Esophagus squamous epithelium (tissue), 4 donors: ENCODE measurements at regions not wholly inside any gene's neighbourhood (a gene's known extent, or its start where the extent isn't known, plus 50 kb on each side); places are given as distances from the start of the nearest gene placed in this dataset.
A peak's percentile ranks its signal among the peaks of the same experiment; 100 is the strongest.

Experiments
- POLR2A ChIP-seq, 4 donors: fragments of 450-650 bp; IDR thresholded peaks; one replicate each; pipeline ENCODE4 v1.6.1; 2017; ENCODE audit warnings: antibody characterized with exemption in 4 of 4, mild to moderate bottlenecking in 4 of 4, moderate library complexity in 3 of 4
- TF ChIP-seq, protein P1 (sequence below), 6 experiments: fragments of 450-650 bp in 4 of 6; fragments of 200-600 bp in 2 of 6; sonication (generic) in 2 of 6; IDR thresholded peaks; one replicate each; pipeline ENCODE4 v1.5.1; 2016 to 2019; ENCODE audit warnings: antibody characterized with exemption in 6 of 6, mild to moderate bottlenecking in 4 of 6, moderate library complexity in 4 of 6

DNA sequence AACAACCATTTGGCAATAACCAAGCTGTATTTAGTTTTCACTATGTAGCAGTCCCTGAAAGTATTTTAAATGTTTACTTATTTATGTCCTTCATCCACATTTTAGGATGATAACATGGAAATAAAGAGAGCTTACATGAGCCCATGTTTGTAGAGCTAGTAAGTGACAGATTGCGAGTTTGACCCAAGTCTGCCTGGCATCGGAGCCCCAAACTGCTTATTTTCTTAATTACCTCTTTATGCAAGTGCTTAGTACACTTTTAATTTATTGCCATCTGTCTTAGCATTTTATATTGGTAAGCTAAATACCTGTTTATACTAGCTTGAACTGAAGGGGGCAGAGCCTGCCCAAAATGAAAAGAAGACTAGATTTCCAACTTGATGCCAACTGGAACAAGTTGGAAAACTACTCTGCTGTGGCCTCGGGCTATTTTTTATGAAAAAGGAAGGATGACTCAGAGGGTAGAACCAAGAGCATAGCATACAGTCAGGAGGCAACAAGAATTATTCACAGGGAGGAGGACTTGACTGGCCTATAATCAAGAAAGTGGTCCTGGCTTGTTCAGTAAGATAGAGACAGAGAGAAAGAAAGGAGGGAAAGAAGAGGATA is 150.2 kb downstream of the NDFIP2 start:
- TF ChIP-seq, protein P1, sequence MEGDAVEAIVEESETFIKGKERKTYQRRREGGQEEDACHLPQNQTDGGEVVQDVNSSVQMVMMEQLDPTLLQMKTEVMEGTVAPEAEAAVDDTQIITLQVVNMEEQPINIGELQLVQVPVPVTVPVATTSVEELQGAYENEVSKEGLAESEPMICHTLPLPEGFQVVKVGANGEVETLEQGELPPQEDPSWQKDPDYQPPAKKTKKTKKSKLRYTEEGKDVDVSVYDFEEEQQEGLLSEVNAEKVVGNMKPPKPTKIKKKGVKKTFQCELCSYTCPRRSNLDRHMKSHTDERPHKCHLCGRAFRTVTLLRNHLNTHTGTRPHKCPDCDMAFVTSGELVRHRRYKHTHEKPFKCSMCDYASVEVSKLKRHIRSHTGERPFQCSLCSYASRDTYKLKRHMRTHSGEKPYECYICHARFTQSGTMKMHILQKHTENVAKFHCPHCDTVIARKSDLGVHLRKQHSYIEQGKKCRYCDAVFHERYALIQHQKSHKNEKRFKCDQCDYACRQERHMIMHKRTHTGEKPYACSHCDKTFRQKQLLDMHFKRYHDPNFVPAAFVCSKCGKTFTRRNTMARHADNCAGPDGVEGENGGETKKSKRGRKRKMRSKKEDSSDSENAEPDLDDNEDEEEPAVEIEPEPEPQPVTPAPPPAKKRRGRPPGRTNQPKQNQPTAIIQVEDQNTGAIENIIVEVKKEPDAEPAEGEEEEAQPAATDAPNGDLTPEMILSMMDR (IDR thresholded peaks at IDR 0.05) = peak in 5 of 6 experiments; percentile 17 to 68 (median 42)
- TF ChIP-seq POLR2A (IDR thresholded peaks at IDR 0.05) = no peak
